OCI-LY1 (cell line): ENCODE measurements at regions not wholly inside any gene's neighbourhood (a gene's known extent, or its start where the extent isn't known, plus 50 kb on each side); places are given as distances from the start of the nearest gene placed in this dataset.

Source experiments
- EZH2 ChIP-seq: fragments of 200-600 bp; sonication (generic), shearing (Covaris generic); IDR thresholded peaks from 2 replicates; pipeline ENCODE4 v1.8.0; 2017; ENCODE audit warnings: borderline replicate concordance, mixed run types, mild to moderate bottlenecking, antibody characterized with exemption, low read length, moderate library complexity, mixed read lengths
- TF ChIP-seq, protein P1 (sequence below): fragments of 200-600 bp; sonication (generic), shearing (Covaris generic); IDR thresholded peaks from 2 replicates; pipeline ENCODE4 v1.5.1; 2017; ENCODE audit warnings: mild to moderate bottlenecking, antibody characterized with exemption, low read length, moderate library complexity, mixed read lengths

DNA sequence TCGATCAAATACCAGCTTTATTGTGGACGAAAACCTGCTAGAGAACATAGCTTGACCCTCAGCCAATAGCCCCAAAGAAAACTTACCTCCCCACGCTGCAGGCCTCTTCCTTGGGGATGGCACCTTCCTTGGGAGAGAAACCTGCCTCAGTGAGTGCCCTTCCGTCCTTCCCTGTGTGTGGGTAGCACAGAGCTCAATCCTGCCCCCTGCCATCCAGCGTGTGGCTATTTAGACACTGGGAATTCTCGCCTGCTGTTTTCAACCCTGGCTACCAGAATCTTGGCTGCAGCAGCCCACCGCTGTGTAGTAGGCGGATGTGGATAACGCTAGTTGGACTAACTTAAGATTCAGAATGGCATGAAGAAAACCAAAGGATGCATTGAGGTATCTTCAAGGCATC lies 238.2 kb downstream of the TEX36 start:
- TF ChIP-seq, protein P1, sequence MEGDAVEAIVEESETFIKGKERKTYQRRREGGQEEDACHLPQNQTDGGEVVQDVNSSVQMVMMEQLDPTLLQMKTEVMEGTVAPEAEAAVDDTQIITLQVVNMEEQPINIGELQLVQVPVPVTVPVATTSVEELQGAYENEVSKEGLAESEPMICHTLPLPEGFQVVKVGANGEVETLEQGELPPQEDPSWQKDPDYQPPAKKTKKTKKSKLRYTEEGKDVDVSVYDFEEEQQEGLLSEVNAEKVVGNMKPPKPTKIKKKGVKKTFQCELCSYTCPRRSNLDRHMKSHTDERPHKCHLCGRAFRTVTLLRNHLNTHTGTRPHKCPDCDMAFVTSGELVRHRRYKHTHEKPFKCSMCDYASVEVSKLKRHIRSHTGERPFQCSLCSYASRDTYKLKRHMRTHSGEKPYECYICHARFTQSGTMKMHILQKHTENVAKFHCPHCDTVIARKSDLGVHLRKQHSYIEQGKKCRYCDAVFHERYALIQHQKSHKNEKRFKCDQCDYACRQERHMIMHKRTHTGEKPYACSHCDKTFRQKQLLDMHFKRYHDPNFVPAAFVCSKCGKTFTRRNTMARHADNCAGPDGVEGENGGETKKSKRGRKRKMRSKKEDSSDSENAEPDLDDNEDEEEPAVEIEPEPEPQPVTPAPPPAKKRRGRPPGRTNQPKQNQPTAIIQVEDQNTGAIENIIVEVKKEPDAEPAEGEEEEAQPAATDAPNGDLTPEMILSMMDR: no peak
- TF ChIP-seq EZH2: no peak
